CD4-positive, alpha-beta T cell treated with Interleukin-4 for 1 hour (primary cell): ENCODE measurements at regions not wholly inside any gene's neighbourhood (a gene's known extent, or its start where the extent isn't known, plus 50 kb on each side); places are given as distances from the start of the nearest gene placed in this dataset.
"Not testable (repeated sequence)": the region's sequence is repeated elsewhere in the genome, so short reads cannot be mapped to it uniquely, and the experiment has no call there.

Experiments
- DNase-seq, 2 donors: peaks; one replicate each; pipeline ENCODE4 v3.0.0-alpha.2; 2020 to 2022

GRCh38 chr11:105429096-105429910 lies 180.6 kb upstream of the GRIA4 start:
- no peak for DNase-seq

GRCh38 chr11:105407101-105407500 lies 202.8 kb upstream of the GRIA4 start:
- no peak for DNase-seq

- no peak for DNase-seq
Measured at GRCh38 chr11:105401269-105401809, 208.5 kb upstream of the GRIA4 start.

GRCh38 chr11:105399511-105399910 lies 210.4 kb upstream of the GRIA4 start:
- no peak for DNase-seq

GRCh38 chr11:105398636-105399035 lies 211.2 kb upstream of the GRIA4 start:
- no peak for DNase-seq

GRCh38 chr11:105393326-105393725 lies 216.5 kb upstream of the GRIA4 start:
- DNase-seq, result no peak

- DNase-seq, result no peak
Measured at GRCh38 chr11:105392556-105392955, 217.3 kb upstream of the GRIA4 start.

GRCh38 chr11:105389952-105390351 lies 219.9 kb upstream of the GRIA4 start:
- DNase-seq, result no peak

GRCh38 chr11:105388006-105388405 lies 221.9 kb upstream of the GRIA4 start:
- DNase-seq, result no peak

GRCh38 chr11:105381941-105382340 lies 227.9 kb upstream of the GRIA4 start:
- DNase-seq, result no peak

- no peak for DNase-seq
Measured at GRCh38 chr11:105377870-105378269, 232.0 kb upstream of the GRIA4 start.

GRCh38 chr11:105372206-105372605 lies 232.6 kb upstream of the CARD18 start:
- DNase-seq, result no peak

GRCh38 chr11:105371311-105371710 lies 231.7 kb upstream of the CARD18 start:
- DNase-seq, result no peak

- no peak for DNase-seq
Measured at GRCh38 chr11:105368711-105369110, 229.1 kb upstream of the CARD18 start.

GRCh38 chr11:105367129-105367528 lies 227.6 kb upstream of the CARD18 start:
- DNase-seq, result no peak

GRCh38 chr11:105361651-105362050 lies 222.1 kb upstream of the CARD18 start:
- DNase-seq, result no peak

GRCh38 chr11:105357764-105358163 lies 218.2 kb upstream of the CARD18 start:
- no peak for DNase-seq

GRCh38 chr11:105357146-105357545 lies 217.6 kb upstream of the CARD18 start:
- no peak for DNase-seq

- DNase-seq, result not testable (repeated sequence)
Measured at GRCh38 chr11:105349867-105350266, 210.3 kb upstream of the CARD18 start.

GRCh38 chr11:105344938-105345337 lies 205.4 kb upstream of the CARD18 start:
- no peak for DNase-seq

- DNase-seq, result no peak
Measured at GRCh38 chr11:105334025-105334714, 194.6 kb upstream of the CARD18 start.

- no peak for DNase-seq
Measured at GRCh38 chr11:105333153-105333552, 193.6 kb upstream of the CARD18 start.

- no peak for DNase-seq
Measured at GRCh38 chr11:105332171-105332570, 192.6 kb upstream of the CARD18 start.

GRCh38 chr11:105328061-105328460 lies 188.5 kb upstream of the CARD18 start:
- DNase-seq, result no peak
